HG02623 (cell line): ENCODE measurements at regions not wholly inside any gene's neighbourhood (a gene's known extent, or its start where the extent isn't known, plus 50 kb on each side); places are given as distances from the start of the nearest gene placed in this dataset.

Experiments used
- ATAC-seq: cut with Tn5 transposase; IDR thresholded peaks from one replicate; pipeline ENCODE4 v1.9.1; 2021; ENCODE audit warnings: moderate library complexity; ENCODE audit not compliant: unreplicated experiment

- no peak for ATAC-seq
Measured at GRCh38 chr5:135236228-135236907, 162.7 kb downstream of the MACROH2A1 start.

- ATAC-seq: no peak
Measured at GRCh38 chr5:135235551-135236227, 163.3 kb downstream of the MACROH2A1 start.

- no peak for ATAC-seq
Measured at GRCh38 chr5:135234666-135235401, 164.2 kb downstream of the MACROH2A1 start.

- ATAC-seq: no peak
Measured at GRCh38 chr5:135234242-135234641, 164.8 kb downstream of the MACROH2A1 start.

- no peak for ATAC-seq
Measured at GRCh38 chr5:135233477-135233876, 165.6 kb downstream of the MACROH2A1 start.

- no peak for ATAC-seq
Measured at GRCh38 chr5:135232958-135233357, 166.1 kb downstream of the MACROH2A1 start.

GRCh38 chr5:135231289-135231688 lies 167.7 kb downstream of the MACROH2A1 start:
- ATAC-seq: no peak

GRCh38 chr5:135230251-135230925 lies 168.6 kb downstream of the MACROH2A1 start:
- no peak for ATAC-seq

- no peak for ATAC-seq
Measured at GRCh38 chr5:135229679-135230132, 169.3 kb downstream of the MACROH2A1 start.

GRCh38 chr5:135229122-135229521 lies 169.9 kb downstream of the MACROH2A1 start:
- ATAC-seq: no peak

GRCh38 chr5:135228222-135228621 lies 170.8 kb downstream of the MACROH2A1 start:
- ATAC-seq: no peak

GRCh38 chr5:135227064-135228022 lies 171.7 kb downstream of the MACROH2A1 start:
- no peak for ATAC-seq

- ATAC-seq: no peak
Measured at GRCh38 chr5:135225856-135226560, 173.0 kb downstream of the MACROH2A1 start.

- ATAC-seq: no peak
Measured at GRCh38 chr5:135223891-135224625, 175.0 kb downstream of the MACROH2A1 start.

- no peak for ATAC-seq
Measured at GRCh38 chr5:135223404-135223803, 175.6 kb downstream of the MACROH2A1 start.

GRCh38 chr5:135222771-135223170 lies 176.3 kb downstream of the MACROH2A1 start:
- ATAC-seq: no peak

GRCh38 chr5:135222171-135222681 lies 176.8 kb downstream of the MACROH2A1 start:
- ATAC-seq: no peak

- ATAC-seq: no peak
Measured at GRCh38 chr5:135221696-135222095, 177.3 kb downstream of the MACROH2A1 start.

GRCh38 chr5:135221187-135221473 lies 177.9 kb downstream of the MACROH2A1 start:
- no peak for ATAC-seq
